SKM-1 treated with dmso at 0.1 percent for 144 hours (cell line): ENCODE measurements at regions not wholly inside any gene's neighbourhood (a gene's known extent, or its start where the extent isn't known, plus 50 kb on each side); places are given as distances from the start of the nearest gene placed in this dataset.
"Not testable (repeated sequence)": the region's sequence is repeated elsewhere in the genome, so short reads cannot be mapped to it uniquely, and the experiment has no call there.

Experiments used
- DNase-seq: peaks from one replicate; lab custom pipeline; 2025; ENCODE audit not compliant: unreplicated experiment; lab: John Stamatoyannopoulos, UW

GRCh38 chr6:128599036-128599435 is 78.6 kb upstream of the PTPRK start:
- no peak for DNase-seq

GRCh38 chr6:128598571-128598970 is 78.2 kb upstream of the PTPRK start:
- DNase-seq: no peak

DNA sequence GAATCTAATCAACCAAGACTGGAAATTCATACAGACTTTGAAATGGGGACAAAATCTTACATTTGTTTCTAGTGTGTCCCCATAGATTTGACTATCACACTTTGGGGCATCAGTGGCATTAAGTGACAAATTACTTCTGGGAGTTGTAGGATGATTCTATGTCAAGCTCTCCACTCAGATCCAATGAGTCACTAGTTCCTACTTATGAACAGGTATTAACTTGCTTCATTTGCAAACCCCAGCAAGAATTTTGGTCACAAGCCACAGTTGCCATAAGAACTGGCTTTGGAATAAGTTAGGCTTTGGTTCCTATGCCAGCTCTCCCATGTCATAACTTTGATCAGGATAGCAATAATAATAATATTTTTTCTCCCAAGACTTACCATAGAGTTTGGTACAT is 77.6 kb upstream of the PTPRK start:
- no peak for DNase-seq

DNA sequence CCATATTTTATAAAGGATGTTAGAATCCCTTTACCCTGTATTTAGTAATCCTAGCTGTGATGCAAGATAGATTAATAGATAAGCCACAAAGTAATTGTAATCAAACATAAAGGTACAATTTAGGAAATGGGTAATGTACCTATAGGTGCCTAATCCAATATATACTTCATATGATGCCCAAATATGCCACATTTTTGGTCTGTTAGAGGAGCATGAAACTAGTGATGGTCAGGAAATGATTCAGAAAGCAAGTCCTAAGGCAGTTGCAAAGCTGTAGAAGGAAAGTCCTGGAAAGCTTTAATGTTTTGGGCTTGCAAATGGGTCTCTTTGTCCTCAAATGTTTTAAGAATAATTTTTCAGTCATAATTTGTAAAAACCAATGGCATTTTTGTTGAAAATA is 76.6 kb upstream of the PTPRK start:
- no peak for DNase-seq

- DNase-seq: no peak
These were observed 75.1 kb upstream of the PTPRK start for GRCh38 chr6:128595544-128595943.

DNA sequence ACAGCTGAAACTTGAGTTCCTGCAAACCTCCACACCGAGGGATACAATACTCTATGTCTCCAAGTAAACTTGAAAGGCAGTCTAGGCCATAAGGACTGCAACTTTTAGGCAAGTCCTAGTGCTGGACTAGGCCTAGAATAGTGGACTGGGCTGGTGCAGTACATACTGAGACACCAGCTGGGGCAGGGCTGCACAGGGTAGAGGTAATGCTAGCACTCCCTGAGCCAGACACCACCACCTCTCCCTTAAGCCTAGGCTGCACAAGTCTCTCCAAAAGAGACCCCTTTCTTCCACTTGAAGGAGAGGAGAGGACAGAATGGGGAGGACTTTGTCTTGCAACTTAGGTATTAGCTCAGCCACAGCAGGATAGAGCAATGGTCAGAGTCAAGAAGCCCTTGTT is 65.7 kb upstream of the PTPRK start:
- no peak for DNase-seq

GRCh38 chr6:128580224-128581110 is 60.1 kb upstream of the PTPRK start:
- DNase-seq: no peak

DNA sequence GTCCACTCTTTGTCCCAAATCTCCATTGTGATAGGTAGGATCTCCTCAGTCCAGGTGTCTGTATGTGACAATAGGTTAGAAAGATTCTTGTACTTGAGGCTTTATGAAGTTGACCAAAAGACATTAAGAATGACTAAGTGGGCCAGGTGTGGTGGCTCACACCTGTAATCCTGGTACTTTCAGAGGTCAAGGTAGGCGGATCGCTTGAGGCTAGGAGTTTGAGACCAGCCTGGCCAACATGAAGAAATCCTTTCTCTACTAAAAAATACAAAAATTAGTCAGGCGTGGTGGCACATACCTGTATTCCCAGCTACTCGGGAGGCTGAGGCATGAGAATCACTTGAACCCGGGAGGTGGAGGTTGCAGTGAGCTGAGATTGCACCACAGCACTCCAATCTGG is 54.9 kb upstream of the PTPRK start:
- not testable (repeated sequence) for DNase-seq

- no peak for DNase-seq
These were observed 54.0 kb upstream of the PTPRK start for GRCh38 chr6:128574402-128574801.

GRCh38 chr6:128573036-128573435 is 52.6 kb upstream of the PTPRK start:
- DNase-seq: no peak

- no peak for DNase-seq
These were observed 51.9 kb upstream of the PTPRK start for GRCh38 chr6:128572294-128572693.

DNA sequence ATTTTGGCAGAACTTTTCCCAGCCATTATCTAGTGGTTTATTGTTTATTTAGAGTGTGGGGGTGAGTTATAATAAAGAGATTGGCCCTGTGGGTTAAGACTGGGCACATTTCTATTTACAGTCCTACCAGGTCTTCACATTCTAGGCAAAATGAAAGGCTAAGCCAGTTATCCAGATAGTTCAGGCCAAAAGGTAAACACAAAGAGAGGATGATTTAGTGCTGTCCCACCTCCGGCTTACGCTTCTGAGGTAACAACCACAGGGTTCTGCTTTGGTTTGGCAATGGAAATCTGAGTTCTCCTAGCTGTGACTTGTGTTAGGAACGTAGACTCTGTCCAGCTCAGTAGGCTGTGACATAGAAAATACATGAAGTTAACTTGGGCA is 50.3 kb upstream of the PTPRK start:
- DNase-seq: no peak

DNA sequence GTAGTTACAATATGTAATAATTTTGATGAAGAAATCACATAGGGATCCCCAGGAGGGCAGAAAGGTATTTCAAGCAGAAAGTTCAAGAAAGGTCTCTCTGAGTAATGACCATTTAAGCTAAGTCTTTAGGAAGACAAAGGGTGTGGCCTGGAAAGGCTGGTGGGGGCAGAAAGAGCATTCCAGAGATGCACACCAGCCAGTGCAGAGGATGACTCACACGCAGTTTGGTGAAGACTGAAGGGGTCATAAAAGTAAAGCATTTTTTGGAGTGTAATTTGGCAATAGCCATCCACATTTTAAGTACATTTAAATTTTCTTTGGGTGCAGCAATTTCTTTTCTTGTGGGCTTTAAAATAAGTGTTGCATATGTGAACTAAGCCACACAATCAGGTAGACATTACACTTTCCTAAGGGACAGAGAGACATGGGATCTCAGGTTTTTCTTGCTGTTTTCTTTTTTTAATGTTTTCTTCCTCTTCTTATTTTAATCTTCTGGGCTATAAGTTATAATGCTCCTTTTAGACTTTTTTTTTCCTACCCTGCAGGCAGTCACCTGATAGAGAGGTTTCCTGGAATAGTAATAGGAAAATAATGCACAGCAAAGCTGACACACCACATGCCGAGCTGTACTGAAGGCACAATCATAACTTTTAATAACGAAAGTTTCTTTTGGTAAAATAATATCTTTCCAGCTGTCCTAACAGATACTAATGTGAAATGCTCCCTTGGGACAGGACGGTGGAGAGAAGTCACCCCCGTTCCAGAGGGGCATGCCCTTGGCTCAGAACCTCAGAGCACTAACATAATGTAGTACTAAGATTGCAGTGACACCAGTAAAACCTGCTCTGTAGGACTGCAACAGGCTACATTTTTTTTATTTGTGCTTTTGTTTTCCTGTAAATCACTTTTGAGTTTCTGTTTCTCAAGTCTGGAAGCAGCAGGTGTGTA is 49.6 kb upstream of the PTPRK start:
- no peak for DNase-seq
